IMR-90 (cell line): ENCODE measurements at regions not wholly inside any gene's neighbourhood (a gene's known extent, or its start where the extent isn't known, plus 50 kb on each side); places are given as distances from the start of the nearest gene placed in this dataset.

Experiments
- BHLHE40 ChIP-seq: fragments of 150-350 bp; IDR thresholded peaks from 2 replicates; pipeline ENCODE4 v1.6.1; 2016; ENCODE audit warnings: mild to moderate bottlenecking, low read depth, low read length
- CEBPB ChIP-seq: IDR thresholded peaks from 2 replicates; pipeline ENCODE4 v1.6.1; 2012; ENCODE audit warnings: low read depth, low read length, improper control_type of control experiment
- CHD1 ChIP-seq: IDR thresholded peaks from 2 replicates; pipeline ENCODE4 v1.6.1; 2012; ENCODE audit warnings: low read depth, low read length, improper control_type of control experiment
- CTCF ChIP-seq: conservative IDR thresholded peaks from 2 replicates; pipeline ENCODE4 v1.5.1; 2012; ENCODE audit warnings: mild to moderate bottlenecking, low read depth, low read length, improper control_type of control experiment
- ELK1 ChIP-seq: fragments of 150-350 bp; IDR thresholded peaks from 2 replicates; pipeline ENCODE4 v1.6.1; 2016; ENCODE audit warnings: low read depth, mild to moderate bottlenecking, low read length, moderate library complexity, borderline replicate concordance
- MXI1 ChIP-seq: IDR thresholded peaks from 2 replicates; pipeline ENCODE4 v1.6.1; 2012; ENCODE audit warnings: low read depth, mild to moderate bottlenecking, low read length, moderate library complexity, borderline replicate concordance
- POLR2A ChIP-seq: IDR thresholded peaks from 2 replicates; pipeline ENCODE4 v1.6.1; 2012; ENCODE audit warnings: mild to moderate bottlenecking, low read depth, low read length
- RAD21 ChIP-seq: IDR thresholded peaks from 2 replicates; pipeline ENCODE4 v1.6.1; 2012; ENCODE audit warnings: low read length, improper control_type of control experiment
- RCOR1 ChIP-seq: IDR thresholded peaks from 2 replicates; pipeline ENCODE4 v1.6.1; 2012; ENCODE audit warnings: mild to moderate bottlenecking, low read length, improper control_type of control experiment; ENCODE audit not compliant: insufficient replicate concordance
- RFX5 ChIP-seq: IDR thresholded peaks from 2 replicates; pipeline ENCODE4 v1.8.0; 2012; ENCODE audit warnings: low read depth, mild to moderate bottlenecking, low read length, moderate library complexity
- USF2 ChIP-seq: fragments of 150-350 bp; IDR thresholded peaks from 2 replicates; pipeline ENCODE4 v1.6.1; 2017; ENCODE audit warnings: mild to moderate bottlenecking, antibody characterized with exemption, low read length, low read depth

- TF ChIP-seq CTCF (no peak), ELK1 (no peak), USF2 (no peak), POLR2A (no peak), CEBPB (no peak), BHLHE40 (no peak), RFX5 (no peak), MXI1 (no peak), RAD21 (no peak), RCOR1 (no peak), CHD1 (no peak)
Observed at GRCh38 chr12:97404093-97404492, 58.5 kb upstream of the RMST start.
